COLO668 (cell line): ENCODE measurements at regions not wholly inside any gene's neighbourhood (a gene's known extent, or its start where the extent isn't known, plus 50 kb on each side); places are given as distances from the start of the nearest gene placed in this dataset.

ENCODE experiments used
- DNase-seq: peaks from one replicate; lab custom pipeline; 2025; ENCODE audit not compliant: unreplicated experiment; lab: John Stamatoyannopoulos, UW

GRCh38 chr1:195122497-195122896 lies 1485.7 kb downstream of the KCNT2 start:
- DNase-seq = no peak

- no peak for DNase-seq
Measured at GRCh38 chr1:195113471-195113870, 1494.8 kb downstream of the KCNT2 start.

- no peak for DNase-seq
Measured at GRCh38 chr1:195105773-195106172, 1502.5 kb downstream of the KCNT2 start.

- no peak for DNase-seq
Measured at GRCh38 chr1:195105281-195105680, 1503.0 kb downstream of the KCNT2 start.

- peak; percentile 14 for DNase-seq
Measured at GRCh38 chr1:195097316-195097715, 1510.9 kb downstream of the KCNT2 start.

GRCh38 chr1:195096051-195096521 lies 1512.2 kb downstream of the KCNT2 start:
- DNase-seq = no peak

- no peak for DNase-seq
Measured at GRCh38 chr1:195085196-195085595, 1523.0 kb downstream of the KCNT2 start.

GRCh38 chr1:195082183-195082582 lies 1526.1 kb downstream of the KCNT2 start:
- no peak for DNase-seq

GRCh38 chr1:195076682-195077081 lies 1531.6 kb downstream of the KCNT2 start:
- no peak for DNase-seq

GRCh38 chr1:195075973-195076372 lies 1532.3 kb downstream of the KCNT2 start:
- DNase-seq = no peak

GRCh38 chr1:195071461-195071860 lies 1536.8 kb downstream of the KCNT2 start:
- DNase-seq = no peak

- no peak for DNase-seq
Measured at GRCh38 chr1:195065437-195065836, 1542.8 kb downstream of the KCNT2 start.

GRCh38 chr1:195064358-195064757 lies 1543.9 kb downstream of the KCNT2 start:
- no peak for DNase-seq

GRCh38 chr1:195054217-195054687 lies 1554.0 kb downstream of the KCNT2 start:
- no peak for DNase-seq

GRCh38 chr1:195053478-195053877 lies 1554.8 kb downstream of the KCNT2 start:
- no peak for DNase-seq

GRCh38 chr1:195047772-195048171 lies 1560.5 kb downstream of the KCNT2 start:
- DNase-seq = no peak

- no peak for DNase-seq
Measured at GRCh38 chr1:195045072-195045471, 1563.2 kb downstream of the KCNT2 start.

GRCh38 chr1:195030793-195031192 lies 1577.4 kb downstream of the KCNT2 start:
- no peak for DNase-seq

- no peak for DNase-seq
Measured at GRCh38 chr1:195026792-195027191, 1581.4 kb downstream of the KCNT2 start.

GRCh38 chr1:195019385-195019784 lies 1588.9 kb downstream of the KCNT2 start:
- no peak for DNase-seq

GRCh38 chr1:195012995-195013394 lies 1595.2 kb downstream of the KCNT2 start:
- DNase-seq = no peak

- DNase-seq = no peak
Measured at GRCh38 chr1:195005338-195005737, 1602.9 kb downstream of the KCNT2 start.

GRCh38 chr1:194990483-194990882 lies 1617.8 kb downstream of the KCNT2 start:
- no peak for DNase-seq

GRCh38 chr1:194975913-194976312 lies 1632.3 kb downstream of the KCNT2 start:
- no peak for DNase-seq
